ENCODE measurements at regions not wholly inside any gene's neighbourhood (a gene's known extent, or its start where the extent isn't known, plus 50 kb on each side); places are given as distances from the start of the nearest gene placed in this dataset.
A peak's percentile ranks its signal among the peaks of the same experiment; 100 is the strongest.

DNA sequence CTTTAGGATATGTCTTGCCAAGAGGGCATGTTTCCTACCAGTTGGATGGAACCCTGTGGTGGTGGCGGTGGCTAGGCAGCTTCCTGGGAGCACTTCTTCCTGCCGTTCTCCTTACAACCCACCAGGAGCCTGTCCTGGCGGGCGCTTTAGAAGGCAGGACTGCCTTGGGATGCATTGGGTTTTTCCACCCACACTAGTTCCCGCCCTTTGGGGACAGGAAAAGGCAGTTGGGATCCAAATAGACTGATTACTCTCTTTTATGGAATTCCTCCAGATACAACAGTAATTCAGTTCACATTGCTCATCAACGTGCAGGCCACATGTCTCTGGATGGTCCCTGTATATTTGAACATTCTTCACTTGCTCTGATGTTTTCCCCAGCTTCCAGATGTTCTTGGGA lies 305.7 kb upstream of the SSTR1 start:
- DNase-seq: no peak

- DNase-seq: no peak
These were observed 304.1 kb upstream of the SSTR1 start for GRCh38 chr14:37903343-37904191.

DNA sequence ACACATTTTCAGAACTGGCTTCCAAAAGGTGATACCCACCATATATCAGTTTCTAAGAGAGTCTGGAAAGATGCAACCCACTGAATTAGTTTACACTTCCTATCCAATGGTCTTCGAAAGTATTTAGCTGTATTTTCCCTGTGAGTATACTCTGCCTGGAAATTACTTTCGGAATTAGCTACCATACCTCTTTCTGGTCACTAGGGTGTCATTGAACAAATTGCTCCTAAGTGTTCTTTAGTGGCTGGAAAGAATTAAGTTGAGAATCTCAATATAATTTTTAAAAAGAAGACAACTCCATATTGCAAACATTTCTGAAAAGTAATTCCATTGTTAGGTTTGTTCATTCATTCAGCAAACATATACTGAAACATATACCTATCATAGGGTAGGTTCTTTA lies 283.1 kb upstream of the SSTR1 start:
- no peak for DNase-seq

DNA sequence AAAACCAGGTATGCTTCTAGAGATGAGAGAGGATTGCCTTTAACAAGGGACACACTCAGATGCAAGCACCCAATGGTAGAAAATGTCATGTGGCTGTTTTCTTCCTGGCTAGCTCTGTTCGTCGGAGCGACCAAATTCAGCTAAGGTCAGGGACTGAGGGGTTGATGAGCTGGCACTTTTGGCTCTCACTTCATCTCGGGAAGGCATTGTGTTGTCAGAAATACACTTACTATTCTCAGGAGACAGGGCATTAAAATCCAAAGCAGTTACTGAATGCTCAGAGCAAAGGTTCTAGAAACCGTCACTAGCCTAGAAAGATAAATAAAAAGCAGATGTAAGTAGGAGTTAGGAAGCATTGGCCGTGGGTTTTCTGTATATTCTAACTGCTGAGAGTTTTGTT lies 275.7 kb upstream of the SSTR1 start:
- no peak for DNase-seq

- DNase-seq: no peak
These were observed 275.2 kb upstream of the SSTR1 start for GRCh38 chr14:37932481-37932880.

DNA sequence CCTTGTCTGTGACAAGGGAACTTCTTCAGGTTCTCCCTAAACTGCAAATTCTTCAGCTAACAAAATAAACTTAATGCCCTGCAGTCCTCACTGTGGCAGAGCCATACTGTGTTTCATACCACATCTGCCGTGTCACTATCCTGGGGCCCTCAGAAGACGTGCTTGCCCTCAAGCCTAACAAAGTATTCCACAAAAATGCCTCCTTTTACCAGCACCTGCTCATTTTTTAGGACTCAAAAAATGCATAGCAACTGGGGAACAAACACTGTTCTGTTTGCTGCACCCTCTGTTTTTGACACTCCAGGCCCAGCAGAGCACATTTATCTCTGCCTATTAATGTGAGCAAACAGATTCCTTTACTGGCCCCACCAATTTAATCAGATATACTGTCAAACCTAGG lies 270.7 kb upstream of the SSTR1 start:
- DNase-seq: no peak

DNA sequence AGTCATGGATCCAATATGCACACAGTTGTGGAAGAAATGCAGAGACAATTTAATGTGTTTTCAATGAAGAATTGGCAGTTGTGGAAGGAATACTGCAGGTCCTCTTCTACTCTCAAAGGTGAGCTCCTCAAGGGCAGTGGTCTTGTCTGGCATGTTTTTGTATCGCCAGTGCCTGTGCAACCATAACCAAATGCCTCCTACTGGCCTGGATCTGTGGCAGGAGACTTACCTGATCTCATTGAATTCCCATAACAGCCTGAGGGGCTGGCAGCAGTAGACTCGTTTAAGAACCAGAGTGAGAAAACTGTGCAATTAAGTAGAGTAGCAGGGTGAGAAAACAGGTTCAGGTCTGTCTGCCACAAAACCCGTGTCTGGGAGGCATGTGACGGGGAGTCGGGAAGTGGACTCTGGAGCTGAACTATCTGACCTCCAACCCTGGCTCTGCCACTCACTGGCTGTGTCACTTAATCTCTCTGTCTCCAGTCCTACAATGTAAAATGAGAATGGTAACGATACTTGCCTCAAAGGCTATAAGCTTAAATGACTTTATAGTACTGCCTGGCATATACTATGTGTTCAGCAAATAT lies 268.2 kb upstream of the SSTR1 start:
- DNase-seq: peak; percentile 66

- DNase-seq: no peak
These were observed 261.7 kb upstream of the SSTR1 start for GRCh38 chr14:37945959-37946358.

- no peak for DNase-seq
These were observed 260.9 kb upstream of the SSTR1 start for GRCh38 chr14:37946819-37947218.

DNA sequence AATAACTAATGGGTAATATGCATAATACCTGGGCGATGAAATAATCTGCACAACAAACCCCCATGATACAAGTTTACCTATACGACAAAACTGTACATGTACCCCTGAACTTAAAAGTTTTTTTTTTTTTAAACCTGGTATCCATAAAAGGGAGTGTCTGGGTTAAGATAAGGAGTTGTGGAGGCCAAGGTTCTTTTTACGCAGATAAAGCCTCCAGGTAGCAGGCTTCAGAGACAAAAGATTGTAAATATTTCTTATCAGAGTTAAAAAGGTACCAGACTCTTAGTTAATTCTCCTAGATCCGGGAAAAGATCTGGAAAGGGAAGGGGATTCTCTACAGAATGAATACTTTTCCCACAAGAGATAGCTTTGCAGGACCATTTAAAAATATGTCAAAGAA lies 259.4 kb upstream of the SSTR1 start:
- no peak for DNase-seq

DNA sequence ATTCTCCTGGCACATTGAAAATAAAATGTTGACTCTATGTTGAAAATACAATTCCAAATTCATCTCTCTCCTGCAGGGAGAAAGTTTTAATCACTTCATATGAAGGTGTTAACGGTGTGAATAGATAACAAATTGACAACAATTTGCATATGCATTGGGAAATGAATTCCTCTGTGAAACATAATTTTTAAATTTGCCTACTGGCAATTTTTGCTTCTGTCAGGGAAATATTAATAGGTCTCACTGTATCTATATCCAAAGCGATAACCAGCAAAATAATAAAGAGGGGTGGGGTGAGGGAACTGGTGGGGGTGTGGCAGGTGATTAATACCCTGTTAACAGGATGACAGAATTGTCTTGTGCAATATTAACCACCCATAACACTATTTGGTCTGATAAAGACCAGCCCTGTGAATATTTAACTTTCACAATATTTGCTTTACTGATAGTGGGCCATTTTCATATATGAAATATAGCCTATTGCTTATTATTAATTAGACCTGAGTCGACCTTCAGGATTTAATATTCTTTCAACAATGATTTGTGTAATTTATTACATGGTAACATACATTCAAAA lies 239.0 kb upstream of the SSTR1 start:
- no peak for DNase-seq

DNA sequence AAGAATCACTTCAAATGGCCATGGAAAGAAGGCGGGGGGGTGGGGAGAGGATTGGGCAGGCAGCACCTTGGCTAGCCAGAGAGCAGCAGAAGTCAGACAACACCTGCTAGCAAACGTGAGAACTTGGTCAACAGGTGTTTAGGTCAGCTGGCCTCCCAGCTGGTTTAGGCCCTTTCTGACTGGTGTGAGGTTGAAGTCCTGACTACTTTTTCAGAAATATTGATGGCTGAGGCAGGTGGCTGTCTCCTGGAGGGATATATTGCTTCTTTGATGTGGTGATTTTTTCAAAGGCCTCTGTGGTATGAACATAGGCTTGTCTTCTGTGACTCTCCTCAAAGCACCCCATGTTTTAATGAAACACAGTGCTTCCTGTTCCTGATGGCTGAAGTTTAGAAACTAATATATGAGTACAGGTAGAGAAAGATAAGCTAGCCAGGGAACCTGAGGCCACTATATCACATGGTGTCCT lies 238.2 kb upstream of the SSTR1 start:
- DNase-seq: no peak

DNA sequence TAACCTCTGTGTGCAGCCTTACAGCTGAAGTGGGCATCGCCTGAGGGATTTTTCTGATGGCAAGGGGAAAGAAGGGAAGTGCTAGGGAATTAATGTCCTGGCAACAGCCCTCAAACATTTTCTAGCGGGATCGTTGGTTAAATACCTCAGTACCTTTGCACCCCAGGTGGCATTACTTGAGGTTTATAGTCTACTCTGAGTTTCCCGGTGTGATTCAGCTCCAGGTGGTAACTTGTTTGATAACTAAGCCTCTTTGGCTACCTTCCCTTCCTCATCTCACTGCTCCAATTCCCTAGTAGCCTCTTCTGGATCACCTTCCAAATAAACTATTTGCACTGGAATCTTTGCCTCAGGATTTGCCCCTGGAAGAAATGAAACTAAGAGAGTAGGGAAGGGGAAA lies 237.0 kb upstream of the SSTR1 start:
- DNase-seq: no peak

DNA sequence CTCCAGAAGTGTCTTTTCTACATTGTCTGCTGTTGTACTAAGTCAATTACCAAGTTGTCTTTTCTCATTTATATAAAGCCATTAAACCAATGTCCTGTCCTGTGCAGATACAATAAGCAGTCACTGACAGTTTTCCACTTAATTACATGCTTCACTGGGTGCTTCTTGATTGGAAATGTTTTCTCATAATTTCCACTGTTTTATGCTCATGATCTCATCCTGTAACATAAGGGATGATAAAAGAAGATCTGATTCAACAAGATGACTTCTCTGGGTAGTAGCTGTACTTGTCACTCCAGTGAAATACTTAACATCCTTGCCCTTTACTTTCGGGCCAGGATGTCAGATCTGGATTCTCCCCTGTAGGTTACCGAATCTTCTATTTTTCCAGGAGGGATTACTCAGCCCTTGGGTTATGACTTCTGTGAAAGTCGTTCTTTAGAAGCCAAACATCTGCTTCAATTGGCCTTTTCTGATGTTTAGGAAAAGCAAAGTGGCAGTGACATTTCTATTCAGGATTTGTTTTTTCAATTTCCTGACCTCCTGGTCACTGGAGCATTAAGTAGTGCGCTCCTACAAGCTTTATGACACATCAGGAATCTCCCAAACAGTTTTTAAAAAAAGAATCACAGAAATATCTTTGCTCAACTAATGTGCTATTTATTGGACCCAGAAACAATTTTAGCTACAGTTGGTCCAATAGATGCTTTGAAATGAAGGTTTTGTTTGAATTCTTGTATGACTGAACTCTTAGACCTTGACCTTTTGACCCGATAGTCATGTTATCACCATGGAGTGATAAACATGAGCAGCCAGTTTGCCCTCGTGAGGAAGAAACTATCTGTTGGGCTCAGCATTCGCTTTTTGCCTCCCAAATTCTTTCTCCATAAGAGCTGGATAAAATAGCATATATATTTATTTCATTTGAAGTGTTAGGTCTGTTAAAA lies 234.5 kb upstream of the SSTR1 start:
- DNase-seq: no peak

- no peak for DNase-seq
These were observed 233.3 kb upstream of the SSTR1 start for GRCh38 chr14:37974421-37974820.

DNA sequence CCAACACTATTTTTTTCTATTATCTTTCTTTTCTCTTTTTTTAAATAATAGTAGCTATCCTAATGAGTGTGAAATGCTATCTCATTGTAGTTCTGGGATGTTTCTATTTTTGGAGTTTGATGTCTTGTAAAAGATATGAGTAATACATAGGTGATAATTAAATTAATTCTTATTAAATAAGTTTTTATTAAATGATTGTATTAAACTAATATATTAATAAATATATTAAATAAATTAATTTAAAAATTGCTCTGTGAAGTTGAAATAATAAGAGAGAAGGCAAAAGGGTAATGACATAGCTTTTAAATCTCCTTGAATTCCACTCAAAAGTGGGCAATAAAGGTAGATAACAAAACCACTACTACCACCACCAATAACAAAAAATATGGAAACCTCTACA lies 230.2 kb upstream of the SSTR1 start:
- DNase-seq: no peak

- DNase-seq: peak; percentile 55
These were observed 221.8 kb upstream of the SSTR1 start for GRCh38 chr14:37985826-37986470.

DNA sequence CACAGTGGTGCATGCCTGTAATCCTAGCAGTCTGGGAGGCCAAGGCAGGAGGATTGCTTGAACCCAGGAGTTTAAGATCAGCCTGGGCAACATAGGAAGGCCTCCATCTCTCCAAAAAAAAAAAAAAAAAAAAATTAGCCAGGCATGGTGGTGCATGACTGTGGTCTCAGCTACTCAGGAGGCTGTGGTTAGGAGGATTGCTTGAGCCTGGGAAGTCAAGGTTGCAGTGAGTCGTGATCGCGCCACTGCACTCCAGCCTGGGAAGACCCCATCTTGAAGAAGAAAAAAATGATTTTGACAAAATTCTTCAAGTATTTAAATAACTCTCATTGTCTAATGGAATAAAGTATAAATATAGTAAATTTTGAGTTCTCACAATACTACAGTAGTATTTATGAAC lies 219.2 kb upstream of the SSTR1 start:
- DNase-seq: peak; percentile 52

GRCh38 chr14:37991027-37991426 lies 216.7 kb upstream of the SSTR1 start:
- DNase-seq: no peak

DNA sequence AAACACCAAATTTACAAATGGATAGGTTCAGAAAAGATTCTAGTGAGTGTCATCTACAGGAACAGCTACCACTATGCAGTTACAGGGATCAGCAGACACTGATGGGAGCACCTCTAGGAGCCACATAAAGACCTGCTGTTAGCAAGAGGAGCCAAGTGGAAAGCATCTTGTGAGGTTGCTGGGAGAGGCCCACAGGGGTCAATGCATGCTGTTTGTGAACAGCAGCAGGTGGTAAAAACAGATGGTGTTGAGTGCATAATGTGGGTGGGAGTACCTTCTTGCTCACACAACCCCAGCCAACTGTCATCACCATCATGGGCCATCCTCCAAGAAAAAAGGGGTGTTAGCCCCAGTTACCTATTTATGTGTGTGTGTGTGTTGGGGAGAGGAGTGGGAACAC lies 215.2 kb upstream of the SSTR1 start:
- DNase-seq: no peak

- no peak for DNase-seq
These were observed 212.8 kb upstream of the SSTR1 start for GRCh38 chr14:37994846-37995372.

DNA sequence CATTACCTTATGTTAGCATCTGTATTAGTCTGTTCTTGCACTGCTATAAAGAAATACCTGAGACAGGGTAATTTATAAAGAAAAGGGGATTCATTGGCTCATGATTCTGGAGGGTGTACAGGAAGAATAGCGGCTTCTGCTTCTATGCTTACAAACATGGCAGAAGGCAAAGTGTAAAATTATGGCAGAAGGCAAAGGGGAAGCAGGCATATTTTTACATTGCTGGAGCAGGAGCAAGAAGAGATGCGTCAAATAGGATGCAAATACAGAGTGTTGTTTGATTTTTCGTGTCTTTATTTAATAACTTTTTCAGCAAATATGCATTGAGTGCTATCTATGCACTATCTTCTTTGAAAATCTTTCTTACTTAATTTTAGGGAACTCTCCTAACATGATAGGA lies 210.7 kb upstream of the SSTR1 start:
- DNase-seq: no peak
